ENCODE measurements at regions not wholly inside any gene's neighbourhood (a gene's known extent, or its start where the extent isn't known, plus 50 kb on each side); places are given as distances from the start of the nearest gene placed in this dataset.

DNA sequence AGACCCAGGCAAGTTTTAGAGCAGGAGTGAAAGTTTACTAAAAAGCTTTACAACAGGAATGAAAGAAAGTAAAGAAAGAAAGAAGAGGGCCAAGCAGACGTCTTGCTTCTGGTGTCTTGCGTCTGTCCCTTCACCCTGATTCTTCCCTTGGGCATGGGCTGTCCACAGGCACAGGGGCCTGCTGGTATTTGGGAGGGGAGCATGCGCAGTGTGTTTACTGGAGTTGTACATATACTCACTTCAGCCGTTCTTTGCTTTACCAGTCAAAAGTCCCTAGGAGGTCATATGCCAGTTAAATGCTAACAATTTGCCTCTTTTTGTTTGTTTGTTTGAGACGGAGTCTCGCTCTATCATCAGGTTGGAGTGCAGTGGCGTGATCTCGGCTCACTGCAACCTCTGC, 875.9 kb downstream of the REEP3 start:
- no peak overlapping the region for H3K27ac Mint-ChIP-seq
- H3K4me3 Mint-ChIP-seq = no peak overlapping the region
- H3K27ac ChIP-seq (ENCODE audit: low read length) = no peak overlapping the region
- H3K36me3 Mint-ChIP-seq = no peaks in the 10 kb centered on the region
- H3K9me3 ChIP-seq (ENCODE audit: control insufficient read depth, insufficient read depth, low read length) = peaks cover 2% of the 10 kb centered on the region
- no peaks in the 10 kb centered on the region for H3K27me3 ChIP-seq (ENCODE audit: control insufficient read depth, insufficient read depth, low read length)
- DNase-seq (no peak), ATAC-seq (no peak)
- no peaks in the 10 kb centered on the region for H3K4me1 ChIP-seq (ENCODE audit: control insufficient read depth, insufficient read depth, low read length)
- H3K4me3 ChIP-seq (ENCODE audit: low read length) = no peak overlapping the region
- H3K4me1 Mint-ChIP-seq = no peaks in the 10 kb centered on the region
- H3K9me3 Mint-ChIP-seq = peaks cover 6 to 12% of the 10 kb centered on the region in 2 donors
- H3K36me3 ChIP-seq (ENCODE audit: control insufficient read depth, insufficient read depth, low read length) = no peaks in the 10 kb centered on the region
- TF ChIP-seq CTCF (IDR thresholded peaks at IDR 0.05) = no peak
- 90% methylated on average over 8 of the region's 8 CpGs for WGBS (ENCODE audit: insufficient coverage)
- intact Hi-C loops (cut with micrococcal nuclease) = no loop called here
- H3K27me3 Mint-ChIP-seq (ENCODE audit: low read depth in 2 of 2) = no peaks in the 10 kb centered on the region

GRCh38 chr10:64408391-64409183, 887.4 kb downstream of the REEP3 start:
- peaks cover 16% of the 10 kb centered on the region in 2 donors for H3K9me3 Mint-ChIP-seq
- no peaks in the 10 kb centered on the region for H3K4me1 Mint-ChIP-seq
- Histone ChIP-seq H3K27me3 (ENCODE audit: control insufficient read depth, insufficient read depth, low read length) (no peaks in the 10 kb centered on the region), H3K4me1 (ENCODE audit: control insufficient read depth, insufficient read depth, low read length) (no peaks in the 10 kb centered on the region), H3K36me3 (ENCODE audit: control insufficient read depth, insufficient read depth, low read length) (no peaks in the 10 kb centered on the region), H3K9me3 (ENCODE audit: control insufficient read depth, insufficient read depth, low read length) (peaks cover 2% of the 10 kb centered on the region), H3K27ac (ENCODE audit: low read length) (no peak overlapping the region), H3K4me3 (ENCODE audit: low read length) (no peak overlapping the region)
- no peaks in the 10 kb centered on the region for H3K27me3 Mint-ChIP-seq (ENCODE audit: low read depth in 2 of 2)
- no peak for ATAC-seq
- H3K36me3 Mint-ChIP-seq = peaks cover 6% of the 10 kb centered on the region
- no peak for TF ChIP-seq CTCF (IDR thresholded peaks at IDR 0.05)
- WGBS (ENCODE audit: insufficient coverage) = 79% methylated on average over 1 of the region's 3 CpGs
- no peak for DNase-seq
- H3K4me3 Mint-ChIP-seq = no peak overlapping the region
- no peak overlapping the region for H3K27ac Mint-ChIP-seq
- intact Hi-C loops (cut with micrococcal nuclease) = no loop called here

- TF ChIP-seq CTCF (IDR thresholded peaks at IDR 0.05) = no peak
- no peaks in the 10 kb centered on the region for H3K27me3 Mint-ChIP-seq (ENCODE audit: low read depth in 2 of 2)
Measured at GRCh38 chr10:64409349-64409748, 888.1 kb downstream of the REEP3 start.

GRCh38 chr10:64416011-64416410, 894.8 kb downstream of the REEP3 start:
- intact Hi-C loops (cut with micrococcal nuclease) = no loop called here
- ATAC-seq (no peak), DNase-seq (no peak)
- no peak for TF ChIP-seq CTCF (IDR thresholded peaks at IDR 0.05)
- no peaks in the 10 kb centered on the region for H3K9me3 ChIP-seq (ENCODE audit: control insufficient read depth, insufficient read depth, low read length)
- H3K27ac Mint-ChIP-seq = no peak overlapping the region
- 80% methylated on average over 1 of the region's 1 CpG for WGBS (ENCODE audit: insufficient coverage)
- H3K27ac ChIP-seq (ENCODE audit: low read length) = no peak overlapping the region
- no peak overlapping the region for H3K4me3 Mint-ChIP-seq
- no peaks in the 10 kb centered on the region for H3K27me3 ChIP-seq (ENCODE audit: control insufficient read depth, insufficient read depth, low read length)
- H3K9me3 Mint-ChIP-seq = peaks cover 3 to 9% of the 10 kb centered on the region in 2 donors
- no peaks in the 10 kb centered on the region for H3K4me1 Mint-ChIP-seq
- no peaks in the 10 kb centered on the region for H3K27me3 Mint-ChIP-seq (ENCODE audit: low read depth in 2 of 2)
- H3K36me3 Mint-ChIP-seq = no peaks in the 10 kb centered on the region
- no peaks in the 10 kb centered on the region for H3K4me1 ChIP-seq (ENCODE audit: control insufficient read depth, insufficient read depth, low read length)
- H3K4me3 ChIP-seq (ENCODE audit: low read length) = no peak overlapping the region
- no peaks in the 10 kb centered on the region for H3K36me3 ChIP-seq (ENCODE audit: control insufficient read depth, insufficient read depth, low read length)

More at GRCh38 chr10:64409349-64409748, 888.1 kb downstream of the REEP3 start:
- no peak overlapping the region for H3K4me3 ChIP-seq (ENCODE audit: low read length)
- no peaks in the 10 kb centered on the region for H3K27me3 ChIP-seq (ENCODE audit: control insufficient read depth, insufficient read depth, low read length)
- Mint-ChIP-seq H3K4me1 (no peaks in the 10 kb centered on the region), H3K9me3 (peaks cover 16% of the 10 kb centered on the region in 2 donors), H3K36me3 (peaks cover 6% of the 10 kb centered on the region), H3K4me3 (no peak overlapping the region), H3K27ac (no peak overlapping the region)
- DNase-seq = no peak
- no peak overlapping the region for H3K27ac ChIP-seq (ENCODE audit: low read length)
- intact Hi-C loops (cut with micrococcal nuclease) = no loop called here
- H3K36me3 ChIP-seq (ENCODE audit: control insufficient read depth, insufficient read depth, low read length) = no peaks in the 10 kb centered on the region
- WGBS (ENCODE audit: insufficient coverage) = 71% methylated on average over 1 of the region's 1 CpG
- ATAC-seq = no peak
- peaks cover 2% of the 10 kb centered on the region for H3K9me3 ChIP-seq (ENCODE audit: control insufficient read depth, insufficient read depth, low read length)
- no peaks in the 10 kb centered on the region for H3K4me1 ChIP-seq (ENCODE audit: control insufficient read depth, insufficient read depth, low read length)

Data from natural killer cell (primary cell).